Stimulated activated CD4-positive, alpha-beta T cell treated with anti-CD3 and anti-CD28 coated beads, Interleukin-4, amount 100 ng/mL, for 48 hours (primary cell): ENCODE measurements at regions not wholly inside any gene's neighbourhood (a gene's known extent, or its start where the extent isn't known, plus 50 kb on each side); places are given as distances from the start of the nearest gene placed in this dataset.

Experiments
- DNase-seq, 2 donors: peaks; one replicate each; pipeline ENCODE4 v3.0.0-alpha.2; 2020; ENCODE audit warnings: low read depth in 2 of 2

DNA sequence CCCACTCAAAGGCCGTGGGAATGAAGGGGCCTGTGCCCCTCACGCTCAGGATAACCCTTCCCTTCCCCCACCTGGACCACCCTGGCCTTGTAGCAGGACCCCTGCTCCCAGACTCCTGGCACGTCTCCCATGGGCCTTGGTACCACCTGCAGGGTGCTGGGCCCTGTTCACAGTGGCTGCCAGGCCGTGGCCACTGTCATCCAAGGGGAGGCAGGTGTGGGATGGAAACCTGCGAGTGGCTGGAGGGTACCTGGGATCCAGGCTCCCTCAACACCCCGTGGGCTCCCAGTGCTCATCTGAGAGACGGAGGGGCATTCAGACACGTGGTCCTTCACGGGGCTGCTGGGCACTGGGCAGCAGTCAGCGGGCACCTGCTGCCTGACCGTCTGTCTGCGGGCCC, 75.6 kb upstream of the CIBAR2 start:
- DNase-seq, result no peak

DNA sequence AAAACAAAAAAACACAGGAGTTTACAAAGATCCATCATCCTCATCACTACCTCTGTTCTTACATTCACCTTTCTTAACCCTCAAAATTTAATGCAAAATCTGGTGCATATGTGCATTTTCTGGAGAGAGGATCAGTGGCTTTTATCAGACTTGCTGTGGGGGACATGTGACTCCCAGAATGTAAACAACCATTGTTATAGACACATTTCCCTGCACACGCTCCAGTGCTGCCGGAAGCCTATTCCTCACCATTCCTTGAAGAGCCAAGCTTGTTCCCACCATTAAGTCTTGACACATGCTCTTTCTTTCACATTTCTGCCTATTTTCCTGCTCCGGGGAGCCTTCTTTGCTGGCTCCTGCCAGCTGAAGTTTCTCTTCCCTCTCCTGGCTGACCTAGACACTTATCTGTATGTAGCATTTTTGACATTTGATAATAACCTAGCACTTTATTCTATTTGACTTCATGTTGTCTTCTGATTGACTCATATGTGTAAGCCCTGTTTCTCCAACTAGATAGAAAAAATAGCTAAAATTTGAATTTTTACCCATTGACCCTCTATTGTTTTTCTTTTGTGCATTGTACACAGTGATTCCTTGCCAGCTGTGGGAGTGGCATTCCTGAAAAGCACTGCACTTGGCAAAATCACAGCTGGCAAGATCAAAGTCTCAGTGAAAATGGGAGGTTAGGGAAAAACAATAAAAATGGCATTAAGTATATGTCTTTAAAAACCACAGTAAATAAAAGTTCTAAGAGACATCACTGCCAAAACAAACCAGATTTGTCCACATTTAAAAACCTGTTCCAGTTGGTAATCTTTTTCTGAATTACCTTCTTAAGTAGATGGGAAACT, 76.8 kb upstream of the CIBAR2 start:
- no peak for DNase-seq

DNA sequence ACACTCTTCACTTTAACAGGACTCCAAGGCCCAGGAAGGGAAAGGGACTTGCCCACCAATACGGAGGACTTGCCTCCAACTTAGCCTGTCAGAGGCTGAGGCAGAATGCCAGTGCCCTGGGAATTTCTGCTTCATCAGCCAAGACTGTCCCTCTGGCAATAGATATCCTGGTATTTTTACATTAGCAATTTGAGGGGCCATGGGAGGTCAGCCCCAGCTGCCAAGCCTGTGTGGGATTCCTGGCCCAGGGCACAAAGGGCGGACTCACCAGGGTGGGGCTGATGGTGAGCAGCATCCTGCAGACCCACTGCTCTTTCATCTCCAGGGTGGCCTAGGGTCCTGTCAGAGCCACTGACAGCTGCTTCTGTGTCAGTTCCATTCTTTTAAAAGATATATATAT, 78.3 kb upstream of the CIBAR2 start:
- no peak for DNase-seq

DNA sequence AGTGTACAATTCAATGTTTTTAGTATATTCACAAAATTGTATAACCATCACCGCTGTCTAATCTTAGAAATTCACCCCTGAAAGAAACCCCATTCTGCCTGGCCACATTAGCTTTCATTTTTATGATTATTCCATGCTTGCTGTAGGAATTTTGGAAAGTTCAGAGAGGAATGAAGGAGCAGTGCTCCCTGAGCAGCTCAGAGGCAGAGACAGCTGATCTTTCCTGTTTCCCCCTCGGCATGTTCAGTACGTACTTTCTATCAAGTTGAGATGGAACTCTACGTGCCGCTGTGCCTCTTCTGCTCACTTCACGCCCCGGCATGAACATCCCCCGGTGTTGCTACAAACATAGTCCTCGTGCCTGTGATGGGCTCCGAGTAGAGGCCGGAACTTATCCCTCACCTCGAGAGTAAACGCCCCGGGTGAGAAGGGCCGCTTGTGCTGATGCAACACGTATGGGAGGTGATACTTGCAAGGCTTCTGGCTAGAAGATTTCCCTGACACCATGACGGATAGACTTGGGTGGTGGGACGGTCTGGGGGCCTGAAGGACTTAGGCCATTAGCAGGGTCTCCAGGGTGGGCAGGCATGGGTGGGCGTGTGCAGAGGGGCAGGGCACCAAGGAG, 79.2 kb upstream of the CIBAR2 start:
- no peak for DNase-seq

DNA sequence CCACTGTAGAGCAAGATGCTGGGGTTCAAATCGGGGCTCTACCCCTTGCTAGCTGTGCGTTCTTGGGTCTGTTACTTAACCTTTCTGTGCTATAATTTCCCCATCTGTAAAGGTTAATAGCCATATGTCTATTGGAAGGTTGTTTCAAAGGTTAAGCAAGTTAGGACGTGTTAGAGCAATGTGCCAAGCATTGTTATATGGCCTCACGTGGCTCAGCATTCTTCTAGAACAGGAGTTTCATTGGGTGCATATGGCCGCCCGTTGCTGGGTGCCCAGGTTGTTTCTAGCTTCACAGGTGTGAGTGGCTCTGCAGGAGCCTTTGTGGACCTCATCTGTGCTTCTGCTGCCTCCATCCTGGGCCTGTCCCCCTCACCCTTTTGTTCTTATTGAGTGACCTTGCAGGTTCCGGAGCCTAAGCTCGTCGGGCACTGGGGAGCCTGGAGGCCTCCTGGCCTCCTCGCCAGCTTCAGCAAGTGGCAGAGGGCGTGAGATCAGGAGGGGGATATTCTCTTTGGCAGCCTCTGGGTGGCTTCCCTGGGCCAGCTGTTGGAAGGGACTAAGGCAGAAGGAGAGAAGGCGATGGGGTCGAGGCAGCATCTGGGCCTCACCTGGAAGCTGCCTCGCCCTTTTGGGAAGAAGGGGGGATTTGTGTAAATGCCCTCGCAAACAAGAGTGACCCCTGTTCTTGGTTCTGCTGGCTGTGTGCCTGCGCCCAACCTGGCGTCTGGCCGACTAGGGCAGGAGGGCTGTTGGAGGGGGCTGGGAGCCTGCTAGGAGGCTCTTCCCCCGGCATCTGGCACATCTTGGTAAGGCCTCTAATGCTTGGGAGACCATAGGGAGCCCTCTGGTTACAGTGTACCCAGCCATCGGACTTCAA, 80.2 kb upstream of the CIBAR2 start:
- no peak for DNase-seq

DNA sequence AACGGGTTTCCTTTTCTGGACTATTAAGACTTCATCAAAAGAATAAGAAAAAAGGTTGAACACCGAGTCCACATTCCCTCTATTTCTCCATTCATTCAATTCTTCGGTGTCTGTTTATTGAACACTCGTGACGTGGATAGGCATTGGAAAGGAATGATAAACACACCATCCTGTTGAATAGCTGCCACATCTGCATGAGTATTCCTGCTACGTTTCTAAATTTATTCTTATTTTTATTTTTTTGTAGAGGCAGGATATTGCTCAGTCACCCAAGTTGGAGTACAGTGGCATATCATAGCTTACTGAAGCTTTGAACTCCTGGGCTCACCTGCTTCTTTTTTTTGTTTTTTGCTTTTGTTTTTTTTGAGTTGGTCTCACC, 80.8 kb upstream of the CIBAR2 start:
- no peak for DNase-seq

DNA sequence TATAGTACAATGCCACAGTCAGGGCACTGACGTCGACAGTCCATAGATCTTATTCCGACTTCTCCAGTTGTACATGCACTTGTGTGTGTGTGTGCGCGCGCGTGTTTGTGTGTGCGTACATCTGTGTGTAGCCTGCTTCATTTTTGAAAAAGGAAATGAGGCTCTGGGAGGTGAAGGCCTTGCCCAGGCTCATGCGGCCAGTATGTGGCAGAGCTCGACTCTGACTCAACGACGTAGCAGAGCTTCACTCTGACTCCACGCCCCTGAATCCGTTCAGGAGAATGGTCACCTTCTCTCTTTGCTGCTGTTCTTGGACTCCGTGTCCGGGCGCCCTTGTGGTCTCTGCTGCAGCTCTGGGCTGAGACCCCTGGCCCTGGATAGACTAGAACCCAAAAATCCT, 81.6 kb upstream of the CIBAR2 start:
- DNase-seq, result no peak

DNA sequence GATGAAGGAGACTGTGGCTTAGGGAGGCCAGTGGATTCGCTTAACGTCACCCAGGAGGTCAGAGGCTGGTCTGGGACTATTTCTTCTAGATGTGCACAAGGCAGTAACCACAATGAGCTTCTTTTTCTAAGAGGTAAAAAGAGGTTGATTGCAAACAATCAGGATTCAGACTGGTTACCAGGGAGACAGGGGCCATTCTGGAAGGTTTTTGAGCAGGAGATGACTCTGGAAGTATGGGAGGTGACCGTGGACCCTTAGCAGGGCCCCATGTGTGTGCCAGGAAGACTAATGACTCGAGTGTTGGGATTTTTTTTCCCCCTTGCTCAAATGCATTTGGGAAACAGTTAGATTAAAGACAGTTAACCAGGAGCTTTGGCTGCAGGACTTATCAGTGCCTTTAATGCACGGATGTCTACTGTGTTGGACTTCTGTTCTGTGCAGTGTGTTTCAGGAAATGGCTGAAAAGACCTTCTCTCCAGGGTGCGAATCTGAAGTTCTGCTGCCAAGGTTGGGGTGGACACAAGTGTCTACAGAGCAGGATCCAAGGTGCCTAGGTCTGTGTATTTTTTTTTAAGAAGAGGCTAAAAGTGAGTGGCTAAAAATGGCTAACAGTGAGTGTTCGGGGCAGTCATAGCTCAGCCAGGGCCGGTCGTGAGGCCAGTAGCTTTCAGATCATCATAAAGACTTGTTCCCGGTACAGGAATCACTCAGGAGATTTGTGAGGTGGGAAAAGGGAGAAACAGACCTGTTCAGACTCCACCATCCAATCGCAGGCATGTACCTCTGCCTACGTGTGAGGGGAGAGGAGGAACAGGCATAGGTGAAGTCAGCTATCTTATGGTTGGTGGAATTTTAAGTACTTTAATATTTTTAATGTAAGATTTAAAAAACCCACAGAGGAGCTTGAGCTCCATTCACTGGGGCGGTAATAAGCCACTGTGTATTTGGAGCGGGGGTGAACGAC, 82.3 kb upstream of the CIBAR2 start:
- no peak for DNase-seq

DNA sequence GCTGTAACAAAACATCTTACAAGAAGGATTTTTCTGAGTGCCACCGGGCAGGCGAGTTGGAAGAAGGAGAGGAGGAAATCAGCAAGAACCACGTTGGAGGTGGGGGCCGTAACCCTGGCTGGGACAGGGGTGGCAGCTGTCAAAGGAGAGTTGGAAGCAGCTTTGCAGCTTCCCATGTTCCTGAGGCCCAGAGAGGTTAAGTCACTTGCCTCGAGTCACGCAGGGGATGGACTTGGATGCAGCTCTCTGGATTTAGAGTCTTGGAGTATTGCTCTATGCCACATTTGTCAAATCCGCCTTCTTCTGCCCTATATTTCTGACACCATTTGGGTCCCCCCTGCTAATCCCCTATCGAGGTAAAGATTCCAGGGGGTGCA, 83.0 kb upstream of the CIBAR2 start:
- DNase-seq, result no peak

DNA sequence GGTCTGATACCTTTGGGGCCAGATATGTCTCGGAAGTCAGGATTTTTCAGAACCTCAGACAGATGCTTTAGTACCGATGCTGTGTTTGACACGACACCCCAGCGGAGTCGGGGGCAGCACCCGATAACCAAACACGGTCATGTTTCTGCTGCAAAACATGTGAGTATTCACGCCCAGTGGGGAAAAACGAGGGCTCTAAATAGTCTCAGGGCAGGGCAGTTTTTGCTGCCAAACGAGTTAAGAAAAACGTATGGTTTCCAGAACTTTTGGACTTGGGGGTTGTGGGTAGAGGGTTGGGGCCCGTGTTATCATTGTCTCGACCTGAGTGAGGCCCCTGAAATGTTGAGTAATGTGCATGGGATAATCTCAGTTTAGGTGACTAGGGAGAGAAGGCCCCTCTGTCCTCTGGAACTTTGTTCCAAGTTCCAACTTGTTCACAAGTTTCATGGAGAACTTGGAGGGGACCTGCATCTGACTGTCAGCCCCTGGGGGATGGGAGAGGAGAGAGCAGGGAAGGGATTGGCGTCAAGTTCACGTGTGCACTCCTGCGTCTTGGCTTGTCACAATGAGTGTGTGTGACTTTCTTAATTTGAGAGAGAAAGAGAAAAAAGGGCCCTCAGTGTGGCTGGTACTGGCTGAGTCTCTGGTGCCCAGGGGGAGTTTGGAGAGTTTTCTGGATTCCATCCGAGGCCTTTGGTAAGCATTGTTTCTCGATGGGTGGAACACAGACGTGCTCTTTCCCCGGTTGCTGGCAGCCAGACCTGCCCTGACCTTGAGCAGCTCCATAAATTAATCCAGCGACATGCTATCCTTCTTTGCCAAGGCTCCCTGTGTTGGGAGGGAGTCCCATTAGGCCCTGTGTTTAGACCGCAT, 83.9 kb upstream of the CIBAR2 start:
- no peak for DNase-seq

DNA sequence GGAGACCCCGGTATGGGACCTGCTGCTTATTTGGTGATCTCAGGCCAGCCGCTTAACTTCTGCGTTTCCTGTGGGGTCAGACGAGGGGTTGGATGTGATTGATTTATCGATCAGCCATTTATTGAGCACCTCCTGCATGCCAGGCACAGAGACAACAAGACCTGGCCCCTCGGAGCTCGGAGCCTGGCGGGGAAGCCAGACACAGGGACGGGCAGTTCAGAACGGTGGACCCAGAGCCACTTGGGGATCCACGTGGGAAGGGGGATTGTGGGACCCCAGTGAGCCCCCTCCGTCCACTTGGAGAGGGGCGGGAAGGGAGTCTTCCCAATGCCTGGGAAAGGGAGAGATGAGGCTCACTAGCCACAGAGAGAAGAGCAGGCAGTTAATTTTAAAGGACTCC, 84.7 kb upstream of the CIBAR2 start:
- DNase-seq, result no peak

DNA sequence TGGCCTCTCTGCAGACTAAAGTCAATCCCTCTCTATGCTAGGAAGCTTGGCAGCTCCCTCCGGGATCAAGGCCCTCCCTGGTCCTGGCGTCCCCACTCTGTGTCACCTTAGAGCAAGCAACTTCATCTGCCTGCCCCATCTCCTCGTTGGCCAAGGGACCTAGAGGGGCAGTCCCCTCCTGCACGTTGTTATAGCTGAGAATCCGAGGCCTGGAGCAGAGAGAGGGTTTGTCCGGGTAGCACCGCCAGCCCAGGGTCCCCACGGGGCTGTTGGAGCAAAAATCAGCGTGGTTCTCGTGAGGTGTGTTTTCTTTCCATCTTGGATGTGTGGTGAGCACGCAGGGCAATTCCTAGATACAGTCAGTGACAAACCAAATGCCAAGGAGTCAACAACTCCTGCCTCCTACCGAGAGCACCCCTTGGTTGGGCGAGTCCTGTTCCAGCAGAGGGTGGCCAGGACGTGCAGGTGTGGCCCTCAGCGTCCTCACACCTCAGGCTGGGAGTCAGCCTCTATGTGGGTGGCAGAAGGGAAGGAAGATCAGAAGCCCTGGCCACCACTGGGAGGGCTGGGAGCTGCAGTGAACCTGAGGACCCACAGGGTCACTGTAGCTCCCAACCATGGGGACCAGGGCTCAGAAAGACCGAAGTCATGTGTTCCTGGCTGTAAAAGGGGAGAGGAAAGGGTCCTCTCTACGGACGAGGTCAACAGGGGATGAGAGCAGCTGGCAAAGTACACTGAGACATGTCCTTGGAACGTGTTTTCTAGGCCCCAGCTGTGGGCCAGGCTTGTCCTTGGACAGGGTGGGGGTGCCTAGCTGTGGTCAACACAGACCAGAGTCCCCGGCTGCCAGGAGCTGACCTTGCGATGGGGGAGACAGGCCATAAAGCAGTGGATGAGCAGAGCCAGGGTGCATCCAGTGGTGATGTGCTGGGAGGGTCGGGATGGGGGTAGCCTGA, 85.6 kb upstream of the CIBAR2 start:
- DNase-seq, result no peak

DNA sequence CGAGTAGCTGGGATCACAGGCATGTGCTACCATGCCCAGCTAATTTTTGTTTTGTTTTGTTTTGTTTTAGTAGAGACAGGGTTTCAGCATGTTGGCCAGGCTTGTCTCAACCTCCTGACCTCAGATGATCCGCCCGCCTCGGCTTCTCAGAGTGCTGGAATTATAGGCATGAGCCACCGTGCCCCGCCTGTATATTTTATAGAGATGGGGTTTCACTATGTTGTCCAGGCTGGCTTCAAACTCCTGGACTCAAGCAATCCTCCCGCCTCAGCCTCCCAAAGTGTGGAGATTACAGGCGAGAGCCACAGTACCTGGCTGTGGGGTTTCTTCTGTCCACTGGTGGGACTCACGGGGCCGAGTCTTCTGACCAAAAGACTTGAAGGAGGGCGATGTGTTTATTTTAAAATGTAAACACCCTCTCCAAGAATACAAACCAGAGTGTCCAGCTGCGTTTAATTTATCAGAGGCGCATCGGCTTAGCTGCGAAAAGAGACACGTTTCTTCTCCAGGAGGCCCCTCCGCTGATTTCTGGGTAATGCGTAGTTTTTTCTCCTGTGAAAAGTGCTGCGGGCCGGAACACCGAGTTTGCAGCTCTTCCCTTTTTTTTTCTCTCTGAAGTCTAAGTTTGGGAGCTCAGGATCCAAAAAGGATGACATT, 86.9 kb upstream of the CIBAR2 start:
- DNase-seq, result no peak

DNA sequence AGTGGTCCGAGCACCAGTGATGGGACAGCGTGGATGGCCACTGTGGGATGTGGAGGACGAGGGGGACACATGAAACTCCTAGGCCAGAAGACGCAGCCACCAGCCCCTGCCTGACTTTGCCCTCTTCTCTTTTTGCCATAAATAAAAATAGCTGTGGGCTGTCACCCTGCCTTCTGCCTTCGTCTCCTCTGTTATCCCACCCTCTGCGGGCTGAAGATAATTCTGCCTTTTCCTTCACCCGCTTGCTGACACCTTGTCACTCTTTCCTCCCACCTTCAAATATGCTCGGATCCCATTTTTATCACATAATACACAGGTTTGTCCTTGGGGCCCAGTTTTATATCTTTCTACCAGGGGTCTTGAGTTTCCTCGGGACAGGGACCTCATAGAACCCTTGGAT, 87.6 kb upstream of the CIBAR2 start:
- DNase-seq, result no peak

DNA sequence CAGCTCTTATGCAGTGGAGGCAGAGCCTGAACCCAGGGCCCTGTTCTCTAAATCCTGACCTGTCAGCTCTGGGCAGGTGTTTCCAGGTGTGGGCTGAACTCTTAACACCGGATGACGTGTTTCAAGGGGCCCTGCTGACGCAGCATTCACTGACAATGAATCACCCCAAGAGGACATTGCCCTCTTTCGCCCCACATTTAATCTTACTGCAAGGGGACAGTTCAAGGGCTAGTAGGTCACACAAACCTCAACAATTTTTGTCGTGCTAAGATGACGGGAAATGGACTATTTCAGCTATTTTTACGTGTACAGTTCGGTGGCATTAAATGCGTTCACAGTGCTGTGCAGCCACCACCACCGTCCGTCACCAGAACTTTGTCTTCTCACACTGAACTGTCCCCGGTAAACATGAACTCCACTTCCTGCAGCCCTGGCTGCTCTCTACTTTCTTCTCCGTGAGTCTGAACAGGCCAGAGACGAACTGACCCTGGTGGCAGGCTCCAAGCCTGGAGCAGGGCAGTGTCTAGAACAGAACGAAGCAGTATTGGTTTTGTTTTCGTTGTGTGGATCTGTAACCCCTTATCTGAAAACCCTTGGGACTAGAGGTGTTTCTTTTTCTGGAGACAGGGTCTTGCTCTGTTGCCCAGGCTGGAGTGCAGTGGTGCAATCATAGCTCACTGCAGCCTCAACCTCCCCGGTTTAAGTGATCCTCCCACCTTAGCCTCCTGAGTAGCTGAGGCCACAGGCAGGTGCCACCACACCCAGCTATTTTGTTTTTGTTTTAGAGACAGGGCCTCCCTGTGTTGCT, 88.4 kb upstream of the CIBAR2 start:
- DNase-seq, result no peak

DNA sequence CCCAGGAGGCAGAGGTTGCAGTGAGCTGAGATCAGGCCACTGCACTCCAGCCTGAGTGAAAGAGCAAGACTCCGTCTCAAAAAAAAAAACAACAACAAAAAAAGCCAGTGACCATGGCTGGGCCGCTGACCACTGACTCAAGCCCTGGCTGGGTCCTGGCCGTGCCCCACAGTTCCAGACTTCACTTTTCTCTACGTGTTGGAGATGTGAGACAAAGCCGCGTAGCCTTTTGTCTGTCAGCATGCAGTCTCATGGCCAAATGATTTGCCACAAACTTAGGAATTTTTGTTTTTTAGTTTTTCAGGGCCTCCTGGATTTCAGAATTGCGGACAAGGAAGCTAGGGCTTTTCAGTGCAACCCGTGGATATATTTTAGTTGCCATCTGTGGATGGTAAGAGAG, 89.3 kb upstream of the CIBAR2 start:
- no peak for DNase-seq

DNA sequence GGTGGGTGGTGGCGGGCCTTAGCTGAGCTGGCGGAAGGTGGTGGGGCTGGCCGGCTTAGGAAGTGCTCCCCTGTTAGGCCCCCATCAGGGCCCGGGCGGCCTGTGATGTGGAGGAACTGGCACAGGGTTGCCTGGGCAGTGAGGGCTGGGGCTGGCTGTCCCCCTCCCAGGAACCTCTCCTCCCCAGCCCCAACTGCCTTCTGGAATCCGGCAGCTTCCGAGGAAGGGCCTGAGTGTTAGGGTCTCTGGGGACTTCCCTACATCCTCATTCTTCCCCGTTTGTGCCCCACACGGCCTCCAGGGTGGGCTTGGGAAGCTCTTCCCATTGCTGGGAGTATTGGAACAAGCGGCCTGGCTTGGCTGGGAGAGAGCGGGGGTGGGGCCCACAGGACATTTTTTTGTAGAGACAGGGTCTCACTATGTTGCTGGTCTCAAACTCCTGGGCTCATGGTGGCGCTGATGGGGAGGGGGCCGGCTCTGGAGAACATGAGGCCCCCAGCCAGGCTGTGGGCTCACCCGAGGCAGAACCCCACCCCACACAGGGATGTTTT, 89.9 kb upstream of the CIBAR2 start:
- no peak for DNase-seq
